CD14-positive monocyte (primary cell): ENCODE measurements at regions not wholly inside any gene's neighbourhood (a gene's known extent, or its start where the extent isn't known, plus 50 kb on each side); places are given as distances from the start of the nearest gene placed in this dataset.

ENCODE experiments used
- DNase-seq, 3 donors: peaks; one replicate each; pipeline ENCODE4 v3.0.0-alpha.2; 2011 to 2022
- H2AFZ ChIP-seq: 2 replicates; pipeline ENCODE4 v1.6.0; 2012; ENCODE audit warnings: mild to moderate bottlenecking, low read depth, low read length, inconsistent platforms; ENCODE audit not compliant: insufficient read depth, poor library complexity, severe bottlenecking
- H3K27ac ChIP-seq, 2 donors: 1 replicate in 1 of 2; 2 replicates in 1 of 2; pipeline ENCODE4 v1.5.1; 2012 to 2013; ENCODE audit warnings: low read length in 2 of 2, control low read depth in 1 of 2, inconsistent platforms in 1 of 2, low read depth in 1 of 2, mild to moderate bottlenecking in 1 of 2
- H3K27me3 ChIP-seq, 2 donors: one replicate each; pipeline versions ENCODE4 v1.6.0 to v1.6.1; 2011 to 2013; ENCODE audit warnings: low read length in 2 of 2; ENCODE audit not compliant: control insufficient read depth in 2 of 2, insufficient read depth in 2 of 2
- H3K36me3 ChIP-seq, 2 donors: replicated peaks in 1 of 2; 1 replicate in 1 of 2; 2 replicates in 1 of 2; pipeline versions ENCODE4 v1.5.1 to v1.6.1; 2012 to 2013; ENCODE audit warnings: low read length in 2 of 2, control low read depth in 1 of 2, inconsistent platforms in 1 of 2, mild to moderate bottlenecking in 1 of 2; ENCODE audit not compliant: insufficient read depth in 2 of 2, control insufficient read depth in 1 of 2
- H3K4me1 ChIP-seq, 2 donors: 1 replicate in 1 of 2; 2 replicates in 1 of 2; pipeline versions ENCODE4 v1.5.1 to v1.6.1; 2012 to 2013; ENCODE audit warnings: low read length in 2 of 2, control low read depth in 1 of 2, inconsistent platforms in 1 of 2, mild to moderate bottlenecking in 1 of 2, moderate library complexity in 1 of 2; ENCODE audit not compliant: insufficient read depth in 2 of 2, control insufficient read depth in 1 of 2
- H3K4me2 ChIP-seq: replicated peaks from 2 replicates; pipeline ENCODE3; 2012; ENCODE audit warnings: low read length, moderate library complexity, mild to moderate bottlenecking; ENCODE audit not compliant: poor library complexity, severe bottlenecking; ENCODE audit errors: extremely low read depth
- H3K4me3 ChIP-seq, 3 experiments: fragments of 200-600 bp in 1 of 3; sonication (generic) in 1 of 3; replicated peaks in 1 of 3; 1 replicate in 2 of 3; 2 replicates in 1 of 3; pipeline ENCODE4 v1.5.1; 2011 to 2013; ENCODE audit warnings: low read length in 3 of 3, mild to moderate bottlenecking in 3 of 3, control low read depth in 2 of 3, low read depth in 2 of 3, inconsistent platforms in 1 of 3, moderate library complexity in 1 of 3
- H3K79me2 ChIP-seq: 2 replicates; pipeline ENCODE4 v1.6.0; 2012; ENCODE audit warnings: mild to moderate bottlenecking, control low read depth, inconsistent platforms, low read length, moderate library complexity; ENCODE audit not compliant: insufficient read depth
- H3K9ac ChIP-seq: 2 replicates; pipeline ENCODE4 v1.6.0; 2017; ENCODE audit warnings: low read length, mild to moderate bottlenecking; ENCODE audit not compliant: insufficient read depth, poor library complexity, severe bottlenecking
- H3K9me3 ChIP-seq, 2 donors: replicated peaks in 1 of 2; 1 replicate in 1 of 2; 2 replicates in 1 of 2; pipeline versions ENCODE4 v1.5.1 to v1.6.1; 2012 to 2013; ENCODE audit warnings: low read length in 2 of 2, control low read depth in 1 of 2; ENCODE audit not compliant: control insufficient read depth in 1 of 2, insufficient read depth in 1 of 2
- H4K20me1 ChIP-seq: 2 replicates; pipeline ENCODE4 v1.6.0; 2012; ENCODE audit warnings: mild to moderate bottlenecking, low read length, control low read depth, moderate library complexity; ENCODE audit not compliant: insufficient read depth
- H3K27ac Mint-ChIP-seq, 7 donors: one replicate each; pipeline ENCODE4 v1.8.0; 2020; ENCODE audit warnings: mild to moderate bottlenecking in 7 of 7, mixed read lengths in 7 of 7, moderate library complexity in 6 of 7, inconsistent platforms in 2 of 7
- H3K27me3 Mint-ChIP-seq, 3 donors: one replicate each; pipeline ENCODE4 v1.8.0; 2021 to 2022; ENCODE audit warnings: low read depth in 3 of 3, mild to moderate bottlenecking in 3 of 3, mixed read lengths in 3 of 3, moderate library complexity in 3 of 3, inconsistent platforms in 1 of 3
- H3K36me3 Mint-ChIP-seq, 2 donors: one replicate each; pipeline ENCODE4 v1.8.0; 2020; ENCODE audit warnings: mixed read lengths in 2 of 2, inconsistent platforms in 1 of 2, mild to moderate bottlenecking in 1 of 2
- H3K4me1 Mint-ChIP-seq: one replicate; pipeline ENCODE4 v1.8.0; 2020; ENCODE audit warnings: mild to moderate bottlenecking, mixed read lengths
- H3K4me3 Mint-ChIP-seq, 2 donors: one replicate each; pipeline ENCODE4 v1.8.0; 2020; ENCODE audit warnings: mild to moderate bottlenecking in 2 of 2, mixed read lengths in 2 of 2, moderate library complexity in 1 of 2
- H3K9me3 Mint-ChIP-seq, 7 donors: one replicate each; pipeline ENCODE4 v1.8.0; 2020 to 2022; ENCODE audit warnings: mixed read lengths in 7 of 7, mild to moderate bottlenecking in 6 of 7, moderate library complexity in 6 of 7, inconsistent platforms in 2 of 7
- CTCF ChIP-seq: fragments of 200-600 bp; IDR thresholded peaks from one replicate; pipeline ENCODE4 v1.8.0; 2022; ENCODE audit warnings: antibody characterized with exemption, mild to moderate bottlenecking
- WGBS: methylation state at CpG from one replicate; pipeline ENCODE4 v1.1.5; 2013; ENCODE audit warnings: missing lambda C conversion rate; ENCODE audit not compliant: insufficient coverage; 5-methylcytosine and 5-hydroxymethylcytosine counted together
- intact Hi-C, 2 donors: fragments of 100-400 bp; cut with micrococcal nuclease; formaldehyde crosslinking; loops; one replicate each; pipeline versions ENCODE4 v1.15.0 to v1.15.1; 2023

- Histone ChIP-seq H3K4me2 (no peak overlapping the region), H3K27me3 (no peaks in the 10 kb centered on the region), H4K20me1 (no peaks in the 10 kb centered on the region), H3K27ac (no peak overlapping the region), H2AFZ (no peak overlapping the region), H3K9ac (no peak overlapping the region), H3K79me2 (no peaks in the 10 kb centered on the region), H3K4me1 (no peaks in the 10 kb centered on the region), H3K4me3 (no peak overlapping the region), H3K9me3 (no peaks in the 10 kb centered on the region), H3K36me3 (no peaks in the 10 kb centered on the region)
- TF ChIP-seq CTCF, result no peak
- H3K4me1 Mint-ChIP-seq, result no peaks in the 10 kb centered on the region
- DNase-seq, result no peak
- H3K27me3 Mint-ChIP-seq, result no peaks in the 10 kb centered on the region
- H3K4me3 Mint-ChIP-seq, result no peak overlapping the region
- no peak overlapping the region for H3K27ac Mint-ChIP-seq
- H3K9me3 Mint-ChIP-seq, result peaks cover 0 to 3% (median 0%) of the 10 kb centered on the region in 7 donors
- H3K36me3 Mint-ChIP-seq, result no peaks in the 10 kb centered on the region
- no CpG with 5 or more reads among the region's 1 CpG for WGBS
- intact Hi-C loops, result no loop called here
These were observed 1719.9 kb downstream of the GRIK2 start for GRCh38 chr6:103113416-103113815.

- DNase-seq, result no peak
- Histone ChIP-seq H3K4me3 (no peak overlapping the region), H2AFZ (no peak overlapping the region), H3K9ac (no peak overlapping the region), H3K79me2 (no peaks in the 10 kb centered on the region), H3K4me2 (no peak overlapping the region), H3K9me3 (no peaks in the 10 kb centered on the region), H3K4me1 (no peaks in the 10 kb centered on the region), H3K27ac (no peak overlapping the region), H3K27me3 (no peaks in the 10 kb centered on the region), H4K20me1 (no peaks in the 10 kb centered on the region), H3K36me3 (no peaks in the 10 kb centered on the region)
- Mint-ChIP-seq H3K36me3 (no peaks in the 10 kb centered on the region), H3K4me1 (no peaks in the 10 kb centered on the region), H3K4me3 (no peak overlapping the region), H3K27me3 (no peaks in the 10 kb centered on the region), H3K9me3 (peaks cover 0 to 2% (median 0%) of the 10 kb centered on the region in 7 donors), H3K27ac (no peak overlapping the region)
- intact Hi-C loops, result no loop called here
- no peak for TF ChIP-seq CTCF
These were observed 1714.5 kb downstream of the GRIK2 start for GRCh38 chr6:103107985-103108384.
